RWPE1 (cell line): ENCODE measurements at regions not wholly inside any gene's neighbourhood (a gene's known extent, or its start where the extent isn't known, plus 50 kb on each side); places are given as distances from the start of the nearest gene placed in this dataset.

Source experiments
- CTCF ChIA-PET: fragments of 350-600 bp; sonication (Branson Sonifier 250); formaldehyde crosslinking; extraction: SDS; loops from one replicate; lab custom pipeline; 2021; lab: Yijun Ruan, JAX
- POLR2A ChIA-PET: fragments of 400-600 bp; formaldehyde crosslinking; extraction: SDS; loops from one replicate; lab custom pipeline; 2020; ENCODE audit warnings: antibody characterized with exemption; ENCODE audit not compliant: low non-redundant PET; lab: Yijun Ruan, JAX
- DNase-seq: peaks from one replicate; pipeline ENCODE4 v3.0.0; 2012; ENCODE audit warnings: low spot score
- H3K27ac ChIP-seq: fragments of 450-650 bp; 2 replicates; pipeline ENCODE4 v1.5.1; 2017
- TF ChIP-seq, protein P1 (sequence below): fragments of 450-650 bp; conservative IDR thresholded peaks from 2 replicates; pipeline ENCODE4 v1.5.1; 2017; ENCODE audit warnings: low read depth, mild to moderate bottlenecking

DNA sequence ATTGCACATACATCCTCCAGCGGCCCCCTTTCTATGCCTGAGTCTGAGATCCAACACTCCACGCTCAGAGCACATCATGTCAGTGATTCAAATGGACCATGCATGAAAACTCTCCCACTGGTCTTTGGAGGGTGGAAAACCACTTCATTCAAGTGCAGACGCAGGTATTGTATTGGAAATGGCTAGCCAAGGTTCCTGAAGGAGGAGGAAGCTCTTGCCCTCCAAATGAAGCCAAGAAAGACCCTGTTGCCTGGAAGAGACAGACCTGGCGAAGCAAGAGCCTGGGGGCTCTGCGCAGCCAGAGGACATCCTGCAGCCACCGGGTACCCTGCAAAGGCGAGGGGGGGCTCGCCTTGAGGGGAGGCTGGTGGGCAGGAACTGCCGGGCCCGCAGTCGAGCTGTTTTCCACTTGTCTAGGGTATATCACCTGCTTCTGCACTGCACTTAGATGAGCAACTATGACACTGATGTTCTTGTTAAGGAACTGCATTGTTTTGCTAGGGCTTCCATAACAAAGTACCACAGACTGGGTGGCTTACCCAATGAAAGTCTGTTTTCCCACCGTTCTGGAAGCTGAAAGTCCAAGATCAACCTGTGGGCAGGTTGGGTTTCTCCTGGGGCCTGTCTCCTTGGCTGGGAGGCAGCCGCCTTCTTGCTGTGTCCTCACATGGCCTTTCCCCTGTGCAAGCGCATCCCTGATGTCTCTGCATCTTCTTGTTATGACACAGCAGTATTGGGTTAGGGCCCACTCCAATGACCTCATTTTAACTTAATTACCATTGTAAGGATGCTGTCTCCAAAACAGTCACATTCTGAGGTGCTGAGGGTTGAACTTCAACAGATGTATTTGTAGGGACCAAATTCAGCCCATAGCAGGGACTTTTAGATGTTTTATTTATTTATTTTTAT lies 233.4 kb downstream of the ARHGAP12 start:
- no peak overlapping the region for H3K27ac ChIP-seq
- ChIA-PET CTCF (no interaction called here), POLR2A (no interaction called here)
- no peak for DNase-seq
- TF ChIP-seq, protein P1, sequence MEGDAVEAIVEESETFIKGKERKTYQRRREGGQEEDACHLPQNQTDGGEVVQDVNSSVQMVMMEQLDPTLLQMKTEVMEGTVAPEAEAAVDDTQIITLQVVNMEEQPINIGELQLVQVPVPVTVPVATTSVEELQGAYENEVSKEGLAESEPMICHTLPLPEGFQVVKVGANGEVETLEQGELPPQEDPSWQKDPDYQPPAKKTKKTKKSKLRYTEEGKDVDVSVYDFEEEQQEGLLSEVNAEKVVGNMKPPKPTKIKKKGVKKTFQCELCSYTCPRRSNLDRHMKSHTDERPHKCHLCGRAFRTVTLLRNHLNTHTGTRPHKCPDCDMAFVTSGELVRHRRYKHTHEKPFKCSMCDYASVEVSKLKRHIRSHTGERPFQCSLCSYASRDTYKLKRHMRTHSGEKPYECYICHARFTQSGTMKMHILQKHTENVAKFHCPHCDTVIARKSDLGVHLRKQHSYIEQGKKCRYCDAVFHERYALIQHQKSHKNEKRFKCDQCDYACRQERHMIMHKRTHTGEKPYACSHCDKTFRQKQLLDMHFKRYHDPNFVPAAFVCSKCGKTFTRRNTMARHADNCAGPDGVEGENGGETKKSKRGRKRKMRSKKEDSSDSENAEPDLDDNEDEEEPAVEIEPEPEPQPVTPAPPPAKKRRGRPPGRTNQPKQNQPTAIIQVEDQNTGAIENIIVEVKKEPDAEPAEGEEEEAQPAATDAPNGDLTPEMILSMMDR, result no peak

DNA sequence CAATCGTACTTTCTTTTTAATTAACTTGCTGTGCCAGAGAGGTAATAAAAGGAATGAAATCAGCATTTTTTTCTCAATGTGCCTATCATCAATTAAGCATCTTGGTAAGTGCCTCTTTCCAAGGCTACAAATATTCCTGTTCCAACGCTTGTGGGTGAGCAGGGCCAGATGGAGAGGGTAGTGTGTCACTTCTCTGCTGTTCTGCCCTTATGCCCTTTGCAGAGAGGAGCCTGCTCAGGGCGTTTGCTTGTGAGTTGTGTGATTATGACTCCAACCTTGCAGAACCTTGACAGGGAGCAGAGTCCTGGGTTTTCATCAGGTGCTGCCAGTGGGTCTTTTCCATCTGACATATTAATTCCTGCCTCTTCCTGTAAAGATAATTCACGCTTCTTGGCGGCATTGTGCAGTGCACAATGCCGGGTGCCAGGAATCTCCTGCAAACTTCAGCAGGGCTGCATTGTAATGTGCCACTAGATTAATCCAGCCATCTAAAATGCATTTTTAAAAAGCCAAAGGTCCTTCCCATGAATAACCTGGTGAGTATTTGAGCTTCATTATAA lies 234.4 kb downstream of the ARHGAP12 start:
- POLR2A ChIA-PET, result no interaction called here

GRCh38 chr10:31693491-31693890 lies 235.1 kb downstream of the ARHGAP12 start:
- CTCF ChIA-PET, result interaction anchor here (0.6 to 0.8 kb wide), 2 partner anchors 77 to 143 kb away, joined by 3 read pairs; no protein-coding TSS in a partner anchor
- no peak for DNase-seq
- POLR2A ChIA-PET, result no interaction called here
- TF ChIP-seq, protein P1, result no peak
- no peak overlapping the region for H3K27ac ChIP-seq

More for the DNA sequence above, 234.4 kb downstream of the ARHGAP12 start:
- CTCF ChIA-PET, result no interaction called here
- no peak for DNase-seq
- TF ChIP-seq, protein P1, result no peak
- no peak overlapping the region for H3K27ac ChIP-seq

- DNase-seq, result no peak
- POLR2A ChIA-PET, result no interaction called here
- CTCF ChIA-PET, result no interaction called here
- TF ChIP-seq, protein P1, result no peak
- no peak overlapping the region for H3K27ac ChIP-seq
Observed at GRCh38 chr10:31689233-31689632, 239.4 kb downstream of the ARHGAP12 start.

- ChIA-PET CTCF (no interaction called here), POLR2A (no interaction called here)
- no peak for DNase-seq
Observed at GRCh38 chr10:31687663-31688482, 240.8 kb downstream of the ARHGAP12 start.

More at GRCh38 chr10:31687663-31688482, 240.8 kb downstream of the ARHGAP12 start:
- no peak overlapping the region for H3K27ac ChIP-seq
- TF ChIP-seq, protein P1, result no peak
